GM15510 (cell line): ENCODE measurements at regions not wholly inside any gene's neighbourhood (a gene's known extent, or its start where the extent isn't known, plus 50 kb on each side); places are given as distances from the start of the nearest gene placed in this dataset.

Experiments used
- POLR2A ChIP-seq: IDR thresholded peaks from 3 replicates; pipeline ENCODE4 v1.6.1; 2011; ENCODE audit warnings: borderline replicate concordance; ENCODE audit not compliant: insufficient read length; ENCODE audit errors: extremely low read depth

GRCh38 chr3:106750092-106750491 lies 627.1 kb upstream of the CCDC54 start:
- TF ChIP-seq POLR2A: no peak

- TF ChIP-seq POLR2A: no peak
Observed at GRCh38 chr3:106755336-106755735, 621.9 kb upstream of the CCDC54 start.

GRCh38 chr3:106756901-106757300 lies 620.3 kb upstream of the CCDC54 start:
- no peak for TF ChIP-seq POLR2A

- TF ChIP-seq POLR2A: no peak
Observed at GRCh38 chr3:106758459-106758858, 618.8 kb upstream of the CCDC54 start.

GRCh38 chr3:106759731-106760130 lies 617.5 kb upstream of the CCDC54 start:
- TF ChIP-seq POLR2A: no peak

- TF ChIP-seq POLR2A: no peak
Observed at GRCh38 chr3:106765342-106765741, 611.9 kb upstream of the CCDC54 start.

GRCh38 chr3:106768941-106769480 lies 608.2 kb upstream of the CCDC54 start:
- no peak for TF ChIP-seq POLR2A

- TF ChIP-seq POLR2A: no peak
Observed at GRCh38 chr3:106773795-106774194, 603.4 kb upstream of the CCDC54 start.

GRCh38 chr3:106783231-106783630 lies 594.0 kb upstream of the CCDC54 start:
- no peak for TF ChIP-seq POLR2A

GRCh38 chr3:106789276-106789675 lies 588.0 kb upstream of the CCDC54 start:
- TF ChIP-seq POLR2A: no peak

GRCh38 chr3:106792716-106793115 lies 584.5 kb upstream of the CCDC54 start:
- no peak for TF ChIP-seq POLR2A

- no peak for TF ChIP-seq POLR2A
Observed at GRCh38 chr3:106794442-106794841, 582.8 kb upstream of the CCDC54 start.

- no peak for TF ChIP-seq POLR2A
Observed at GRCh38 chr3:106795553-106795952, 581.7 kb upstream of the CCDC54 start.

- TF ChIP-seq POLR2A: no peak
Observed at GRCh38 chr3:106797461-106797860, 579.8 kb upstream of the CCDC54 start.

GRCh38 chr3:106805625-106806024 lies 571.6 kb upstream of the CCDC54 start:
- TF ChIP-seq POLR2A: no peak

GRCh38 chr3:106806964-106807363 lies 570.3 kb upstream of the CCDC54 start:
- no peak for TF ChIP-seq POLR2A

- TF ChIP-seq POLR2A: no peak
Observed at GRCh38 chr3:106809041-106809440, 568.2 kb upstream of the CCDC54 start.
